HG03520 (cell line): ENCODE measurements at regions not wholly inside any gene's neighbourhood (a gene's known extent, or its start where the extent isn't known, plus 50 kb on each side); places are given as distances from the start of the nearest gene placed in this dataset.

Experiments used
- ATAC-seq: cut with Tn5 transposase; IDR thresholded peaks from one replicate; pipeline ENCODE4 v1.9.1; 2021; ENCODE audit warnings: mild to moderate bottlenecking, moderate library complexity; ENCODE audit not compliant: unreplicated experiment

DNA sequence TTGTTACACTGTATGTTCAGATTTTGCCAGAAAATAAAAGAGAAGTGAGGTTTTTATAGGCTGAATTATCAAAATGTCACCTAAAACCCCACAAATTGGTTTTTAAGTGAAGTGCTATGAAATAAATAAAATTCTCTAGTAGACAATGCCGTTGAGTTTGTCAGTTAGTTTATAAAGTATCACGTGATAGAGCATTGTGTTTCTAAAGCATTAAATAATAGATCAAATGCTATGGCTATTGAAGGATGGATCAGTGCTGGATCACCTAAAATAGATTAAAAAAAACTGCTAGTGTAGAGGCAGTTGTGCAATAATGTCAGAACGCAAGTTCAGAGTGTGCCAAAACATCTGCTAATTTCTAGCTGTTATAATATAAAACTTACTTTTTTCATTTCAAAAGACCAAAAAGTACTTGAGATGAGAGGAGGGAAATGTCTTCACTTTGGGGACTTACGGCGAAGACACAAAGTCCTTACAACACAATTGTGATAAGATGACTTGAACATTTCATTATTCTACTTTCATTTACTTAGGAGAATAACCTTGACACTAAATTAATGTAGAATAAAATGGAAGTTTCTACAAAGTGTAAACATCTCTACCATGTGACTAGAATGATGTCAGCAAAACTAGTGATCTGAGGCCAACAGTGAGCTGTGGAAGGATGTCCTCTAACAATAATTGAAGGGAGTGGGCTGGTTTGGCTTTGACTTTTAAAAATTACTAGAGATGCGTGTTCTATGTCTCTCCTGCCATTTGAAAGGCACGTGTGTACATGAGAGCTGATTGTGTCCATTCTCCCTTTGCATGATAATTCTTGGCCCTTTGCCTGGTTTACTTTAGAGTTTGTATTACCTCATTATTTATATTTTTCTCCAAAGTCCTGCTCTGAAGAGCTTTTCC lies 154.4 kb upstream of the PDE3A start:
- ATAC-seq, result no peak

GRCh38 chr12:20220339-20220738 lies 148.0 kb upstream of the PDE3A start:
- ATAC-seq, result no peak

- ATAC-seq, result no peak
These were observed 135.2 kb upstream of the PDE3A start for GRCh38 chr12:20232931-20233675.

DNA sequence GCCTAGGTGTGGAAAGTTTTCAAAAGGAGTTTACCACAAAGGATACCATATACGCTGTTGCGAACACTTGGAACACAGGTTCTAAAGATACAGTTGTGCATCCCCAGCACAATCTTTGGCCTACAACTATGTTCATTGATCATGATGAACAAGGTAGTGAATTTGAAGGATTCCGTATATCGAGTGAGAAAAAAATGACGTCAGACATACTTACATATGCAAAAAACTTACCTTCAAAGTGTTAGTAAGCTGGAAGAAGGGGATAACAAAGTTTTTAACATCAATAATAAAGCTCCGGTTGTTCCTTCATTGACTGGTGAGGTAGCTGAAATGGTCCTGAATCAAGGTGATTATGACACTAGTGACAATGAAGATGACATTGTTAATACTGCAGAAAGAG lies 133.9 kb upstream of the PDE3A start:
- no peak for ATAC-seq

GRCh38 chr12:20237091-20237490 lies 131.2 kb upstream of the PDE3A start:
- no peak for ATAC-seq

GRCh38 chr12:20245491-20245890 lies 122.8 kb upstream of the PDE3A start:
- ATAC-seq, result no peak

DNA sequence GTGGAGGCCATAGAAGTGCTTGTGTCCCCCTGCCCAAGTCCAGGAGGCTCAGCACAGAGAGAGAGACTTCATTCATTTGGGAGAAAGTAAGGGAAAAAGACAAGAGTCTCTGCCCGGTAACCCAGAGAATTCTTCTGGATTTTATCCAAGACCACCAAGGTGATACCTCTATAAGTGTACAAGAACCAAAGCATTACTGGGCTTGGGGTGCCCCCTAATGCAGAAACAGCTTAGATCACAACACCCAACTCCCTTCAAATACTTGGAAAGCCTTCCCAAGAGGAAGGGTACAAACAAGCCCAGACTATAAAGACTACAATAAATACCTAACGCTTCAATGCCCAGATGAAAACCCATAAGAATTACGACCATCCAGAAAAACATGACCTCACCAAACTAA lies 119.7 kb upstream of the PDE3A start:
- no peak for ATAC-seq

- no peak for ATAC-seq
These were observed 117.6 kb upstream of the PDE3A start for GRCh38 chr12:20250761-20251160.

GRCh38 chr12:20257311-20257710 lies 111.0 kb upstream of the PDE3A start:
- no peak for ATAC-seq

DNA sequence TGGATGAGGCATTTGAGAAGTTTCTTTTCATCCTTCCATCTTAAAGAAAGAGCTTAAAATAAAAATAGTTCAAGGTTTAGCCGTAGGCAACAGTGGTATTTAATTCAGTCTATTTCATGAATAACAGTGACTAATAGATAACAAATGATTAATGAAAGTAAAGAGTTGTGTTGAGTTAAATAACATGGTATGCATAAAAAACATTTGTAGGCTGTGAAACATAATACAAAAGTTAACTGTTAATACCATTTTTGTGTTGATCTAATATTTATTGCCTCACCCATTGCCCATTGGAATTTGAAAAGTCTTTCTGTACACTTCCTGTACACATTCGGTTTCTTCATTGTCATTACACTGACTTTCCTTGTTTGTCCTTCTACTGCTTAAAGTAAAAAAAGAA lies 108.6 kb upstream of the PDE3A start:
- ATAC-seq, result no peak

DNA sequence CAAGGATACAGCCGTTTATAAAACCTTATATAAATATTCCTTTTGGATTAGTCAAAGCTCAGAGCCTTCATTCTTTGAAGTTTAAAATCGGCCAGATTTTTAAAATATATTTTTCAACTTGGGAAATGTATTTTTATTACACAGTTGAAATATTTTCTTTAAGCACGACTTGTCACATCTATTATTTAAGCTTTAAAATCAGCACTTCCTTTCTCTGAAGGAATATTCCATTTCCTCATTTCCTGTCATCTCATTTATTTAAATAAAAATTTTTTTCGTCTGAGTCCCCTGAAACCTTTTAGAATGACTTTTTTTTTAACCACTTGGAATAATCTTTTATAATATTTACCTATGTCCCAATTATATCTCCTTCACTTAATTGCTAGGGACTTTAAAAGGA lies 107.5 kb upstream of the PDE3A start:
- no peak for ATAC-seq

DNA sequence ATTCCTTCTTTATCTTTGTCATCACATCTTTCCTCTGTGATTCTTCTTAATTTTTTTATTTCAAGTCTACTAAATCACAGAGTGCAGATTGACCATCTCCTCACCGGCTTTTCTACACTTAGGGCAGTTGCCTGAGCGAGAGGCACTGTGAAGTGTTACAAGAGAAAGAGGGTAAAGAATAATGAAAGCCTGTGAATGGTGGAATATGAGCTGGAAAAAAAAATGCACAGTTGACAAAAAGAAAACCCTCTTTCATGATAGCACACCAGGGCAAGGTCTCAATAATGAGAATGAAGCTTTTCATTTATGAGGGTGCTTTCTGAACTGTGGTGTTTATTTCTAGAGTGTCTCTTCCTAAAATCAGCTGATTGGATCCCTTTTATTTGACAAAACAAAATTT lies 106.2 kb upstream of the PDE3A start:
- ATAC-seq, result no peak

DNA sequence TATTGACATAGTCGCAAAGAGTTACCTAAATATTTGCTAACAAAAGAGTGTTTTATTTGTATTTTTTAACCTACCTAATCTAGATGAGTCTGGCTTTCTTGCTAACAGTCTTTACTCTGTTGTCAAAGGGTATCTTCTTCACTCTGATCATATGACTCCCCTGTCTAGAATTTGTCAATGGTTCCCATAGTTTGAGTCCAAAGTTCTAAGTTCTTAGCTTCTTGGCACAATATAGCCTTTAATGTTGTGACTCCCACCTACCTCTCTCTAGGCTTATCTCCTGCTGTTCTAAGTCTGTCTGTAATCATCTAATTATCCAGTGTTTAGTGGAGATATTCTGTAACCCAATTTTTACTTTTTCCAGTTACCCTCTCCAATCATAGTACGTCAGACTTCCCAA lies 104.3 kb upstream of the PDE3A start:
- no peak for ATAC-seq

- ATAC-seq, result no peak
These were observed 103.7 kb upstream of the PDE3A start for GRCh38 chr12:20264608-20265114.

- ATAC-seq, result no peak
These were observed 100.1 kb upstream of the PDE3A start for GRCh38 chr12:20268121-20268732.

GRCh38 chr12:20268771-20269170 lies 99.6 kb upstream of the PDE3A start:
- no peak for ATAC-seq

GRCh38 chr12:20269337-20270067 lies 98.8 kb upstream of the PDE3A start:
- ATAC-seq, result no peak

DNA sequence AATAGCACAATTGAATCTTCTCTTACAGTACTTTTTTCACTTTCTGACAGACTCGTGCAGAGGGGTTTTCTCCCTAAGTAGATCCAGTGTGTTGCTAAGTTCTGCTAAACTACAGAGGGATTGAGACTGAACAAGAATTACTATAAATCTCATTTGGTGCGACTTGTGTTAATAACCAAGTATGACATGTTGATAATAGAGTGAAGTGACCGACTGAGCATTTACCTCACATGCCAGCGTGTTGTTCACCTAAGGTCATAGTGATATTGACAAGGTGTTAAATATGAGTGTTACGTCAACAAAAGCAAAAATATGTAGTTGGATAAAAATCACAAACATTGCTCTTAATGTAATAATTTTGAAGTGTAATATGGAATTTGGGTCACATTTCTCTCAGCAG lies 97.8 kb upstream of the PDE3A start:
- ATAC-seq, result no peak

GRCh38 chr12:20272161-20272560 lies 96.2 kb upstream of the PDE3A start:
- no peak for ATAC-seq

DNA sequence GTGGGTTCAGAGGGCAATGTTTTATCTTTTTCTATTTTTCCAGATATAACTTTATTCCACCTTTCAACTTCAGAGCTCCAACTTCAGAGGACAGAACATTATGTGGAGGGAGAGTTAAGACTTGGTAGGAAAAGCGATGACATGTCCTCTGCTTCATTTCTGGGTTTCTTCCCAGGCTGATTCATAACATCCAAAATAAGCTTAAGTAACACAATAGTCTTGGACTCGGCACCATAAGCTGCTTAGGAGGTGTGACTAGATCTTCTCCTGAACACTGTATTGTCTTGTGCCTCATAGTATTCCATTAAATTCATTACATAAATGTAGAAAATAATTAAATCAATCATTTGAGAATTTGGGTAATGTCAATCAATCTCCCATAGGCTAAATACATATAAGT lies 95.5 kb upstream of the PDE3A start:
- ATAC-seq, result no peak

- no peak for ATAC-seq
These were observed 94.3 kb upstream of the PDE3A start for GRCh38 chr12:20274008-20274407.
